ENCODE measurements at regions not wholly inside any gene's neighbourhood (a gene's known extent, or its start where the extent isn't known, plus 50 kb on each side); places are given as distances from the start of the nearest gene placed in this dataset.
A peak's percentile ranks its signal among the peaks of the same experiment; 100 is the strongest.

GRCh38 chr11:37774441-37774840, 1176.4 kb upstream of the RAG2 start:
- no peak for DNase-seq (ENCODE audit: low read depth, low spot score)

GRCh38 chr11:37770145-37770544, 1172.1 kb upstream of the RAG2 start:
- DNase-seq (ENCODE audit: low read depth, low spot score) = no peak

- DNase-seq (ENCODE audit: low read depth, low spot score) = no peak
Observed at GRCh38 chr11:37762079-37762478, 1164.0 kb upstream of the RAG2 start.

- DNase-seq (ENCODE audit: low read depth, low spot score) = no peak
Observed at GRCh38 chr11:37755521-37755920, 1157.5 kb upstream of the RAG2 start.

GRCh38 chr11:37748641-37749040, 1150.6 kb upstream of the RAG2 start:
- no peak for DNase-seq (ENCODE audit: low read depth, low spot score)

GRCh38 chr11:37747121-37747520, 1149.1 kb upstream of the RAG2 start:
- no peak for DNase-seq (ENCODE audit: low read depth, low spot score)

- DNase-seq (ENCODE audit: low read depth, low spot score) = no peak
Observed at GRCh38 chr11:37727371-37727770, 1129.3 kb upstream of the RAG2 start.

- DNase-seq (ENCODE audit: low read depth, low spot score) = no peak
Observed at GRCh38 chr11:37724315-37724714, 1126.3 kb upstream of the RAG2 start.

GRCh38 chr11:37721485-37721884, 1123.4 kb upstream of the RAG2 start:
- no peak for DNase-seq (ENCODE audit: low read depth, low spot score)

GRCh38 chr11:37718431-37718999, 1120.5 kb upstream of the RAG2 start:
- no peak for DNase-seq (ENCODE audit: low read depth, low spot score)

- peak; percentile 23 for DNase-seq (ENCODE audit: low read depth, low spot score)
Observed at GRCh38 chr11:37712251-37712650, 1114.2 kb upstream of the RAG2 start.

- no peak for DNase-seq (ENCODE audit: low read depth, low spot score)
Observed at GRCh38 chr11:37710031-37710430, 1112.0 kb upstream of the RAG2 start.

- no peak for DNase-seq (ENCODE audit: low read depth, low spot score)
Observed at GRCh38 chr11:37704791-37705190, 1106.8 kb upstream of the RAG2 start.

GRCh38 chr11:37699644-37700043, 1101.6 kb upstream of the RAG2 start:
- DNase-seq (ENCODE audit: low read depth, low spot score) = no peak

GRCh38 chr11:37695283-37695682, 1097.2 kb upstream of the RAG2 start:
- DNase-seq (ENCODE audit: low read depth, low spot score) = no peak

GRCh38 chr11:37689951-37690350, 1091.9 kb upstream of the RAG2 start:
- no peak for DNase-seq (ENCODE audit: low read depth, low spot score)

GRCh38 chr11:37688456-37688855, 1090.4 kb upstream of the RAG2 start:
- DNase-seq (ENCODE audit: low read depth, low spot score) = no peak

GRCh38 chr11:37687130-37687529, 1089.1 kb upstream of the RAG2 start:
- no peak for DNase-seq (ENCODE audit: low read depth, low spot score)

GRCh38 chr11:37671321-37671720, 1073.3 kb upstream of the RAG2 start:
- DNase-seq (ENCODE audit: low read depth, low spot score) = no peak

GRCh38 chr11:37666960-37667359, 1068.9 kb upstream of the RAG2 start:
- DNase-seq (ENCODE audit: low read depth, low spot score) = no peak

GRCh38 chr11:37657645-37658044, 1059.6 kb upstream of the RAG2 start:
- no peak for DNase-seq (ENCODE audit: low read depth, low spot score)

- no peak for DNase-seq (ENCODE audit: low read depth, low spot score)
Observed at GRCh38 chr11:37647767-37648166, 1049.7 kb upstream of the RAG2 start.

- no peak for DNase-seq (ENCODE audit: low read depth, low spot score)
Observed at GRCh38 chr11:37643968-37644367, 1045.9 kb upstream of the RAG2 start.

- no peak for DNase-seq (ENCODE audit: low read depth, low spot score)
Observed at GRCh38 chr11:37642296-37642695, 1044.3 kb upstream of the RAG2 start.

Measured in iPS DF 19.7 (cell line).